Thyroid gland (tissue), 4 donors: ENCODE measurements at regions not wholly inside any gene's neighbourhood (a gene's known extent, or its start where the extent isn't known, plus 50 kb on each side); places are given as distances from the start of the nearest gene placed in this dataset.

ENCODE experiments used
- POLR2A ChIP-seq, 2 donors: fragments of 450-650 bp; IDR thresholded peaks; one replicate each; pipeline ENCODE4 v1.6.1; 2017; ENCODE audit warnings: antibody characterized with exemption in 2 of 2, mild to moderate bottlenecking in 2 of 2, moderate library complexity in 1 of 2
- TF ChIP-seq, protein P1 (sequence below), 6 experiments: fragments of 200-600 bp in 3 of 6; fragments of 450-650 bp in 3 of 6; sonication (generic) in 3 of 6; IDR thresholded peaks; one replicate each; pipeline ENCODE4 v1.5.1; 2016 to 2019; ENCODE audit warnings: antibody characterized with exemption in 6 of 6, mild to moderate bottlenecking in 2 of 6, inconsistent platforms in 1 of 6, moderate library complexity in 1 of 6

GRCh38 chr6:99709062-99709461 is 102.4 kb downstream of the PRDM13 start:
- TF ChIP-seq POLR2A (IDR thresholded peaks at IDR 0.05): no peak
- TF ChIP-seq, protein P1, sequence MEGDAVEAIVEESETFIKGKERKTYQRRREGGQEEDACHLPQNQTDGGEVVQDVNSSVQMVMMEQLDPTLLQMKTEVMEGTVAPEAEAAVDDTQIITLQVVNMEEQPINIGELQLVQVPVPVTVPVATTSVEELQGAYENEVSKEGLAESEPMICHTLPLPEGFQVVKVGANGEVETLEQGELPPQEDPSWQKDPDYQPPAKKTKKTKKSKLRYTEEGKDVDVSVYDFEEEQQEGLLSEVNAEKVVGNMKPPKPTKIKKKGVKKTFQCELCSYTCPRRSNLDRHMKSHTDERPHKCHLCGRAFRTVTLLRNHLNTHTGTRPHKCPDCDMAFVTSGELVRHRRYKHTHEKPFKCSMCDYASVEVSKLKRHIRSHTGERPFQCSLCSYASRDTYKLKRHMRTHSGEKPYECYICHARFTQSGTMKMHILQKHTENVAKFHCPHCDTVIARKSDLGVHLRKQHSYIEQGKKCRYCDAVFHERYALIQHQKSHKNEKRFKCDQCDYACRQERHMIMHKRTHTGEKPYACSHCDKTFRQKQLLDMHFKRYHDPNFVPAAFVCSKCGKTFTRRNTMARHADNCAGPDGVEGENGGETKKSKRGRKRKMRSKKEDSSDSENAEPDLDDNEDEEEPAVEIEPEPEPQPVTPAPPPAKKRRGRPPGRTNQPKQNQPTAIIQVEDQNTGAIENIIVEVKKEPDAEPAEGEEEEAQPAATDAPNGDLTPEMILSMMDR (IDR thresholded peaks at IDR 0.05): no peak
